ENCODE measurements at regions not wholly inside any gene's neighbourhood (a gene's known extent, or its start where the extent isn't known, plus 50 kb on each side); places are given as distances from the start of the nearest gene placed in this dataset.

GRCh38 chr6:86686496-86686895 lies 250.8 kb upstream of the HTR1E start:
- Histone ChIP-seq H3K27me3 (ENCODE audit: insufficient read depth, low read length) (no peaks in the 10 kb centered on the region), H2BK120ac (ENCODE audit: low read depth, low read length, poor library complexity, severe bottlenecking) (no peak overlapping the region), H2BK15ac (ENCODE audit: low read depth, low read length) (no peak overlapping the region), H2BK20ac (ENCODE audit: low read depth, low read length, poor library complexity, severe bottlenecking) (no peak overlapping the region), H3K56ac (ENCODE audit: insufficient read length, low read depth, low read length) (no peak overlapping the region), H3K79me2 (ENCODE audit: insufficient read depth, low read length) (no peaks in the 10 kb centered on the region), H3K23me2 (ENCODE audit: insufficient read length, low read depth, low read length, poor library complexity, severe bottlenecking) (no peaks in the 10 kb centered on the region), H2BK12ac (ENCODE audit: insufficient read length, low read depth, low read length) (no peak overlapping the region), H3K9me3 (ENCODE audit: control insufficient read depth, low read depth, low read length) (no peaks in the 10 kb centered on the region), H4K8ac (replicated peaks; ENCODE audit: insufficient read length, low read depth, low read length) (no peak overlapping the region), H3K9ac (ENCODE audit: extremely low read depth, insufficient read length, low read length) (no peak overlapping the region), H3K4ac (ENCODE audit: low read depth, low read length) (no peak overlapping the region), H3K79me1 (ENCODE audit: insufficient read depth, low read depth, low read length, poor library complexity, severe bottlenecking) (no peaks in the 10 kb centered on the region), H2BK5ac (ENCODE audit: insufficient read length, low read length) (no peak overlapping the region), H2AK5ac (ENCODE audit: insufficient read length, low read length) (no peak overlapping the region), H2AFZ (ENCODE audit: low read length) (no peak overlapping the region), H4K20me1 (ENCODE audit: control insufficient read depth, insufficient read depth, insufficient read length) (no peaks in the 10 kb centered on the region), H3K18ac (ENCODE audit: insufficient read length, low read depth, low read length) (no peak overlapping the region), H4K91ac (ENCODE audit: insufficient read length, low read depth, low read length) (no peak overlapping the region), H3K23ac (ENCODE audit: insufficient read length, low read depth, low read length) (no peak overlapping the region), H3K14ac (ENCODE audit: insufficient read depth, low read length) (no peak overlapping the region), H3T11ph (ENCODE audit: low read length) (no peak overlapping the region), H3K27ac (ENCODE audit: insufficient read length, low read depth, low read length) (no peak overlapping the region), H3K4me1 (ENCODE audit: insufficient read depth, low read length) (no peaks in the 10 kb centered on the region), H3K4me2 (ENCODE audit: insufficient read depth, insufficient read length, low read length) (no peak overlapping the region), H4K5ac (ENCODE audit: insufficient read length, low read depth, low read length) (no peak overlapping the region)
- no peaks in the 10 kb centered on the region for H3K27me3 Mint-ChIP-seq (ENCODE audit: low read depth)
- no peak for TF ChIP-seq CTCF (conservative IDR thresholded peaks at IDR 0.05)
- H3K9me3 Mint-ChIP-seq, result peaks cover 3 to 9% of the 10 kb centered on the region in 2 experiments; a peak in 2 of 5 replicates
- H3K36me3 Mint-ChIP-seq (ENCODE audit: insufficient read depth in 1 of 3, low read depth in 3 of 3), result no peaks in the 10 kb centered on the region; a peak in 1 of 7 replicates
- no peak overlapping the region for H3K4me3 Mint-ChIP-seq
- no CpG with 5 or more reads among the region's 1 CpG for WGBS (ENCODE audit: extremely low coverage, insufficient read length, low lambda C conversion rate)
- DNase-seq, result no peak
- H3K27ac Mint-ChIP-seq, result no peak overlapping the region; a peak in 1 of 7 replicates
- peaks cover 0 to 7% of the 10 kb centered on the region in 2 experiments; a peak in 2 of 4 replicates for H3K4me1 Mint-ChIP-seq
